Eye (tissue), 1 donor: ENCODE measurements at regions not wholly inside any gene's neighbourhood (a gene's known extent, or its start where the extent isn't known, plus 50 kb on each side); places are given as distances from the start of the nearest gene placed in this dataset.
"Not testable (repeated sequence)": the region's sequence is repeated elsewhere in the genome, so short reads cannot be mapped to it uniquely, and the experiment has no call there.

Experiments used
- DNase-seq: peaks from one replicate; pipeline ENCODE4 v3.0.0-alpha.2; 2015

GRCh38 chr6:96276305-96276704, 245.3 kb upstream of the UFL1 start:
- DNase-seq, result no peak

- no peak for DNase-seq
Measured at GRCh38 chr6:96276856-96277255, 244.8 kb upstream of the UFL1 start.

- DNase-seq, result no peak
Measured at GRCh38 chr6:96279084-96279483, 242.5 kb upstream of the UFL1 start.

GRCh38 chr6:96286503-96286902, 235.1 kb upstream of the UFL1 start:
- no peak for DNase-seq

- DNase-seq, result no peak
Measured at GRCh38 chr6:96299525-96299924, 222.1 kb upstream of the UFL1 start.

GRCh38 chr6:96301023-96301422, 220.6 kb upstream of the UFL1 start:
- no peak for DNase-seq

GRCh38 chr6:96301781-96302180, 219.8 kb upstream of the UFL1 start:
- peak; percentile 15 for DNase-seq

GRCh38 chr6:96302991-96303390, 218.6 kb upstream of the UFL1 start:
- peak; percentile 1 for DNase-seq

GRCh38 chr6:96304997-96305396, 216.6 kb upstream of the UFL1 start:
- DNase-seq, result no peak

GRCh38 chr6:96330884-96331283, 190.7 kb upstream of the UFL1 start:
- no peak for DNase-seq

GRCh38 chr6:96340164-96340563, 181.4 kb upstream of the UFL1 start:
- no peak for DNase-seq

- DNase-seq, result no peak
Measured at GRCh38 chr6:96345501-96345900, 176.1 kb upstream of the UFL1 start.

GRCh38 chr6:96381246-96381645, 140.4 kb upstream of the UFL1 start:
- DNase-seq, result no peak

GRCh38 chr6:96391776-96392360, 129.7 kb upstream of the UFL1 start:
- peak; percentile 89 for DNase-seq

GRCh38 chr6:96394727-96395126, 126.9 kb upstream of the UFL1 start:
- peak; percentile 23 for DNase-seq

- no peak for DNase-seq
Measured at GRCh38 chr6:96410467-96410866, 111.1 kb upstream of the UFL1 start.

- no peak for DNase-seq
Measured at GRCh38 chr6:96420294-96420693, 101.3 kb upstream of the UFL1 start.

GRCh38 chr6:96433950-96434349, 87.7 kb upstream of the UFL1 start:
- no peak for DNase-seq

- no peak for DNase-seq
Measured at GRCh38 chr6:96436398-96436797, 85.2 kb upstream of the UFL1 start.

GRCh38 chr6:96437228-96437627, 84.4 kb upstream of the UFL1 start:
- DNase-seq, result not testable (repeated sequence)

GRCh38 chr6:96450082-96450769, 71.4 kb upstream of the UFL1 start:
- DNase-seq, result peak; percentile 20

- no peak for DNase-seq
Measured at GRCh38 chr6:96450770-96451130, 70.9 kb upstream of the UFL1 start.

GRCh38 chr6:96458771-96459170, 62.8 kb upstream of the UFL1 start:
- DNase-seq, result no peak

- DNase-seq, result no peak
Measured at GRCh38 chr6:96460052-96460700, 61.4 kb upstream of the UFL1 start.
